Keratinocyte (primary cell): ENCODE measurements at regions not wholly inside any gene's neighbourhood (a gene's known extent, or its start where the extent isn't known, plus 50 kb on each side); places are given as distances from the start of the nearest gene placed in this dataset.

Experiments
- DNase-seq: peaks from one replicate; pipeline ENCODE4 v3.0.0-alpha.2; 2011; ENCODE audit warnings: low read depth, missing footprints, low spot score
- FAIRE-seq: peaks from 2 replicates; lab custom pipeline; 2011; peaks lifted over from hg19 to GRCh38; lab: Jason Lieb, UNC
- H2AFZ ChIP-seq: 2 replicates; pipeline ENCODE4 v1.6.0; 2012; ENCODE audit warnings: low read length, control low read depth, inconsistent platforms; ENCODE audit not compliant: control insufficient read depth
- H3K27ac ChIP-seq: 2 replicates; pipeline ENCODE4 v1.5.1; 2011; ENCODE audit warnings: low read length; ENCODE audit not compliant: control insufficient read depth, insufficient read depth
- H3K27me3 ChIP-seq: 3 replicates; pipeline ENCODE4 v1.6.0; 2011; ENCODE audit warnings: low read length; ENCODE audit not compliant: control insufficient read depth, insufficient read depth; ENCODE audit errors: extremely low read depth
- H3K36me3 ChIP-seq, 2 experiments: 2 replicates in 1 of 2; 3 replicates in 1 of 2; pipeline ENCODE4 v1.5.1; 2011; ENCODE audit warnings: low read length in 2 of 2, mild to moderate bottlenecking in 1 of 2; ENCODE audit not compliant: control insufficient read depth in 2 of 2, insufficient read depth in 2 of 2; ENCODE audit errors: extremely low read depth in 1 of 2
- H3K4me1 ChIP-seq: 3 replicates; pipeline ENCODE4 v1.5.1; 2011; ENCODE audit warnings: low read length; ENCODE audit not compliant: control insufficient read depth, insufficient read depth; ENCODE audit errors: extremely low read depth
- H3K4me2 ChIP-seq: 3 replicates; pipeline ENCODE4 v1.6.0; 2011; ENCODE audit warnings: low read depth, low read length; ENCODE audit not compliant: control insufficient read depth, insufficient read depth; ENCODE audit errors: extremely low read depth
- H3K4me3 ChIP-seq, 3 experiments: fragments of 200-600 bp in 1 of 3; sonication (generic) in 1 of 3; 2 replicates in 2 of 3; 3 replicates in 1 of 3; pipeline ENCODE4 v1.5.1; 2011 to 2016; ENCODE audit warnings: low read length in 3 of 3, mild to moderate bottlenecking in 3 of 3, control low read depth in 2 of 3, inconsistent platforms in 1 of 3, low read depth in 1 of 3, mixed read lengths in 1 of 3, mixed run types in 1 of 3, moderate library complexity in 1 of 3; ENCODE audit not compliant: control insufficient read depth in 2 of 3, insufficient read depth in 2 of 3; ENCODE audit errors: extremely low read depth in 1 of 3
- H3K79me2 ChIP-seq: 2 replicates; pipeline ENCODE4 v1.6.0; 2012; ENCODE audit warnings: low read length; ENCODE audit not compliant: control insufficient read depth, insufficient read depth
- H3K9ac ChIP-seq: 3 replicates; pipeline ENCODE4 v1.6.0; 2011; ENCODE audit warnings: low read length; ENCODE audit not compliant: control insufficient read depth, insufficient read depth; ENCODE audit errors: extremely low read depth
- H3K9me1 ChIP-seq: 3 replicates; pipeline ENCODE4 v1.6.0; 2011; ENCODE audit warnings: low read length; ENCODE audit not compliant: control insufficient read depth, insufficient read depth; ENCODE audit errors: extremely low read depth
- H3K9me3 ChIP-seq: 2 replicates; pipeline ENCODE4 v1.5.1; 2012; ENCODE audit warnings: low read depth, low read length; ENCODE audit not compliant: control insufficient read depth
- H4K20me1 ChIP-seq: 3 replicates; pipeline ENCODE4 v1.6.0; 2011; ENCODE audit warnings: low read length; ENCODE audit not compliant: control insufficient read depth, insufficient read depth; ENCODE audit errors: extremely low read depth
- CTCF ChIP-seq, 3 experiments: IDR thresholded peaks in 1 of 3; conservative IDR thresholded peaks in 1 of 3; optimal IDR thresholded peaks in 1 of 3; 2 replicates in 2 of 3; 3 replicates in 1 of 3; pipeline versions ENCODE3 to v1.5.1; 2011; ENCODE audit warnings: low read length in 3 of 3, mild to moderate bottlenecking in 3 of 3, moderate library complexity in 2 of 3, control low read depth in 1 of 3, inconsistent platforms in 1 of 3; ENCODE audit not compliant: insufficient read depth in 2 of 3; ENCODE audit errors: extremely low read depth in 1 of 3
- EZH2 ChIP-seq: IDR thresholded peaks from one replicate; pipeline ENCODE4 v1.6.1; 2012; ENCODE audit warnings: inconsistent platforms, mild to moderate bottlenecking, low read length, moderate library complexity
- dilution Hi-C: fragments of 300-500 bp; cut with MboI; formaldehyde crosslinking; loops from one replicate; pipeline ENCODE4 v1.7.0; 2020; ENCODE audit warnings: low sequenced_read_pairs; ENCODE audit not compliant: extremely low pct_ligation_motif_present

- no peaks in the 10 kb centered on the region for H3K36me3 ChIP-seq
- H2AFZ ChIP-seq, result no peak overlapping the region
- no peak overlapping the region for H3K27ac ChIP-seq
- no peak for TF ChIP-seq CTCF (optimal IDR thresholded peaks at IDR 0.05 in 1 of 3, IDR thresholded peaks at IDR 0.05 in 1 of 3, conservative IDR thresholded peaks at IDR 0.05 in 1 of 3; ENCODE audit: extremely low read depth in 1 of 3, insufficient read depth in 2 of 3, low read length in 3 of 3)
- TF ChIP-seq EZH2, result no peak
- no peak for DNase-seq
- H3K9me1 ChIP-seq, result no peaks in the 10 kb centered on the region
- no peaks in the 10 kb centered on the region for H3K4me1 ChIP-seq
- no peaks in the 10 kb centered on the region for H3K9me3 ChIP-seq
- no peaks in the 10 kb centered on the region for H4K20me1 ChIP-seq
- H3K27me3 ChIP-seq, result no peaks in the 10 kb centered on the region
- no peak for FAIRE-seq
- H3K4me2 ChIP-seq, result no peak overlapping the region
- H3K79me2 ChIP-seq, result no peaks in the 10 kb centered on the region
- dilution Hi-C loops, result no loop called here
- no peak overlapping the region for H3K9ac ChIP-seq
- H3K4me3 ChIP-seq, result no peak overlapping the region
Observed at GRCh38 chr11:92061456-92062062, 163.1 kb upstream of the FAT3 start.

- no peak for FAIRE-seq
- Histone ChIP-seq H3K27me3 (no peaks in the 10 kb centered on the region), H3K4me1 (no peaks in the 10 kb centered on the region), H3K9ac (no peak overlapping the region), H3K9me3 (no peaks in the 10 kb centered on the region), H3K27ac (no peak overlapping the region), H3K4me3 (no peak overlapping the region), H3K9me1 (no peaks in the 10 kb centered on the region), H3K4me2 (no peak overlapping the region), H3K79me2 (no peaks in the 10 kb centered on the region), H3K36me3 (no peaks in the 10 kb centered on the region), H2AFZ (no peak overlapping the region), H4K20me1 (no peaks in the 10 kb centered on the region)
- no peak for DNase-seq
- TF ChIP-seq CTCF (optimal IDR thresholded peaks at IDR 0.05 in 1 of 3, IDR thresholded peaks at IDR 0.05 in 1 of 3, conservative IDR thresholded peaks at IDR 0.05 in 1 of 3; ENCODE audit: extremely low read depth in 1 of 3, insufficient read depth in 2 of 3, low read length in 3 of 3), result no peak
- TF ChIP-seq EZH2, result no peak
- dilution Hi-C loops, result no loop called here
Observed at GRCh38 chr11:92057849-92058442, 166.7 kb upstream of the FAT3 start.
